Fibroblast of villous mesenchyme (primary cell): ENCODE measurements at regions not wholly inside any gene's neighbourhood (a gene's known extent, or its start where the extent isn't known, plus 50 kb on each side); places are given as distances from the start of the nearest gene placed in this dataset.

Experiments used
- DNase-seq: peaks from one replicate; pipeline ENCODE4 v3.0.0-alpha.2; 2010; ENCODE audit warnings: low read depth
- H3K4me3 ChIP-seq: 2 replicates; pipeline ENCODE4 v1.5.1; 2011; ENCODE audit warnings: low read depth, mild to moderate bottlenecking, low read length
- TF ChIP-seq, protein P1 (sequence below): IDR thresholded peaks from 2 replicates; pipeline ENCODE4 v1.5.1; 2012; ENCODE audit warnings: low read depth, mild to moderate bottlenecking, low read length; ENCODE audit not compliant: insufficient read depth

DNA sequence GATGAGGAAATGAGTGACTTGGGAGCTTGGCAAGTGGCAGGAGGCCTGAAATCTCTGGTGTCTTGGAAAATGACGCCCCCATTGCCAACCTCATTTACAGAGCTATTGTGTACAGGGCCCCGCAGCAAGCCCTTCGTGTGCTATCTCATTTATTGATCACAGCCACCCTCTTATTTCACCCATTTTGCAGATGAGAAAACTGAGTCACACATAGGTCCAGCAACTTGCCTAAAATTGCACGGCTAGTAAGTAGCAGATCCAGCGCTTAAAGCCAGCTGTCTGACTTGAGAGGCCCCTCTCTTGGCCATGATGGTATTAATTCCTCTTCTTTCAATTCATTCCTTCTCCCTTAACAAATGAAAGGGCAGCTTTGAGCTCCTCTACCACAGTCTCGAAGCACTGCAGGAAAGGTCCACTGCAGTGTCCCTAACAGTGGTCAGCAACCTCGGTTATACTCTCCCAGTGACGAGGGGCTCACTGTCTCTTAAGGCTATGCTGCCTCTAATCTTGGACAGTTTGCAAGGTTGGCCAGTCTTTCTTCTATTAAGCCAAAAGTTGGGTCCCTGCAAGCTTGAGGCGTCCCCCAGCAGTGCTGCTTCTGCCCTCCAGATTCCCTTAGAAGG, 162.2 kb downstream of the COPRS start:
- DNase-seq: no peak
- TF ChIP-seq, protein P1, sequence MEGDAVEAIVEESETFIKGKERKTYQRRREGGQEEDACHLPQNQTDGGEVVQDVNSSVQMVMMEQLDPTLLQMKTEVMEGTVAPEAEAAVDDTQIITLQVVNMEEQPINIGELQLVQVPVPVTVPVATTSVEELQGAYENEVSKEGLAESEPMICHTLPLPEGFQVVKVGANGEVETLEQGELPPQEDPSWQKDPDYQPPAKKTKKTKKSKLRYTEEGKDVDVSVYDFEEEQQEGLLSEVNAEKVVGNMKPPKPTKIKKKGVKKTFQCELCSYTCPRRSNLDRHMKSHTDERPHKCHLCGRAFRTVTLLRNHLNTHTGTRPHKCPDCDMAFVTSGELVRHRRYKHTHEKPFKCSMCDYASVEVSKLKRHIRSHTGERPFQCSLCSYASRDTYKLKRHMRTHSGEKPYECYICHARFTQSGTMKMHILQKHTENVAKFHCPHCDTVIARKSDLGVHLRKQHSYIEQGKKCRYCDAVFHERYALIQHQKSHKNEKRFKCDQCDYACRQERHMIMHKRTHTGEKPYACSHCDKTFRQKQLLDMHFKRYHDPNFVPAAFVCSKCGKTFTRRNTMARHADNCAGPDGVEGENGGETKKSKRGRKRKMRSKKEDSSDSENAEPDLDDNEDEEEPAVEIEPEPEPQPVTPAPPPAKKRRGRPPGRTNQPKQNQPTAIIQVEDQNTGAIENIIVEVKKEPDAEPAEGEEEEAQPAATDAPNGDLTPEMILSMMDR: no peak
- H3K4me3 ChIP-seq: no peak overlapping the region

DNA sequence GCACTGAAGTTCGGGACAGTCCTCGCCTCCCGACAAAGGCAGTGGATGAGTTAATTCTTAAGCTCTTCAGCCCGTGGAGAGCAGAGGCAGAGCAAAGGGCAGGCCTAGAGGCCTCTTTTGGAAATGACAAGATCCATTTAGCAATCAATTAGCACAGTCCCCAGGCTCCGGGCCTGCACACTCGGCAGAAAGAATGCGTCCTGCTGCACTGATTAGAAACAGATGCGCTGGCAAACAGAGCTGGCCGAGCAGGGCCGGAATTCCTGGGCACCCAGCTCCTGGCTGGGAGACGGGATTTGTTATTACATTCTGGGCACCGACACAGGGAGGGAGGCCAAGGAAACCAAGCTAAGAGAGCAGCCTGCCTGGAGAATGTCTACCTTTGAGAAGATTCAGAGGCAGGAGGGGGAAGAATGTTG, 162.9 kb downstream of the COPRS start:
- DNase-seq: peak; percentile 90
- H3K4me3 ChIP-seq: no peak overlapping the region
- TF ChIP-seq, protein P1: peak; percentile 28

DNA sequence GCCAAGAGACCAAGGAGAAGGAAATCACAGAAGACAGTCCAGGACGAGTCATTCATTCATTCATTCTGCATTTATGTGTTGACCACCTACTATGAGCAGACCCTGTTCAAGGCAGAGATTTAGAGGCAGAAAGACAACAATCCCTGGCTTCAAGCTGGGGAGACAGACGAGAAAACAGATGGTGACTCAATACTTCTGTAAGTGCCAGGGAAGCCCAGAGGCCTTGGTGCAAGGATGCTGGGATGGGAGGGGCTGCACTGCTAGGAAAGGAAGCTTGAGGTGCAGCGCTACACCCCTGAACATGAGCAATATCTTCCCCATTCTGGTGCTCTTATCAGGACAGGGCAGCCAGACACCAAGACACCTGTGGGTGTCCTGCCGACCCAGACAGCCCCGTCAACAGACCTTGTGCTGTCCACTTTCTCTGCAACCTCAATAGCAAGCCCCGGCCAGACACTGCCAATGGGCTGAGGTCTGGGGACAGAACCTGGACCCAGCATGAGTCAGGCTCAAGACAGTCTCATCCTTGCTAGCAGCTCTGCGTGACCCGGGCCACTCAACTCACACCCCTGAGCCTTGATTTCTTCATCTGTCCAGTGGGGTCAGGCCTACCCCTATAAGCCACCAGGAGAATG, 163.5 kb downstream of the COPRS start:
- no peak overlapping the region for H3K4me3 ChIP-seq
- DNase-seq: peak; percentile 25
- TF ChIP-seq, protein P1: no peak

DNA sequence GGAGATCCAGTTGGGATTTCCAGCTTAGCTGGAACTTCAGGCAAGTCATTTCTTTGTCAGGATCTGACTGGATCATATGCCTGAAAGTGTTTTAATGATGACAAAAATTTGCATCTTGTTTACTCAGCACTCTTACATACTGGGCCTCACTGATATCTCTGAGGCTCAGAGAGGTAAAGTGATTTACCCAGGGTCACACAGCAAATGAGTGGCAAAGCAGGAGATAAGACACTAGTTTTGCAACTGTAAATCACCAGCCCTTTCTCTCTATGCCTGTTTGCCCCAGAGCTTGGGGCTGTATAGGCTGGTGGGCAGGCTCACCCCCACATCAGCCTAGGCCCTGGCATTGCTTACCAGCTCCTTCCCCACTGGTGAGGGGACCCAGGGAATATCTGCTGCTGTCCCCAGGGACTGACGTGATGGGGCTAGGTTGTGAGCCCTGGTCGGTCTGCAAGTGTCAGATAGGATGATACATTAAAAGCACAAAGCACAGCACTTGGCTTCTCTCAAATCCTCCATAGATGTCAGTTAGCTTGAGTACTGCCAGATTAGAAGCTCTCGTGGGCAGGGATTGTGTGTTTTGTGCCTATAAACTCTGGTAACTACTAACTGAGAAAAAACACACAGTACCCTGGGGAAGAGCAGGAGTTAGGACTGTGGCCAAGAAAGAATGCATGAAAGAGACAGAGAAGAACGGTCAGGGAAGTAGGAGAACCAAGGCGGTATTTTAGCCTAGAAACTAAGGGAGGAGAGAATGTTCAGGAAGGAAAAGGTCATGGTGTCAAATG, 165.4 kb downstream of the COPRS start:
- TF ChIP-seq, protein P1: no peak
- no peak overlapping the region for H3K4me3 ChIP-seq
- peak; percentile 28 for DNase-seq

DNA sequence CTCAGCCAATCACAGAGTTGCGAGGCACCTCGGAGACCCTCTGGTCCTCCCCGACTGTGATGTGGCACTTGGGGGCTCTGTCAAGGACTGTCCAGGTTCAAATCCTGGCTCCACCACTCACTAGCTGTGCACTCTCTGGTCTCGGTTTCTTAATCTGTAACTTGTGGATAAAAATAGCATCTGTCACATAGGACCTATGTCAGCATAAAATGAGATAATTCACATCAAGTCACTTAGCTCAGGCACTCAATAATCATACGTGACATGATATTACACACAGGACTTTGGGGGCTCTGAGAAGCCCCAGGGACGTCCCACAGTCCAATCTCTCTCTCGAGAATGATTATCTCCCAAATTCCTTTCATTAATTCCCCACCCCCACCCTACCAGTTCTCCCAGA, 166.4 kb downstream of the COPRS start:
- TF ChIP-seq, protein P1: no peak
- DNase-seq: no peak
- H3K4me3 ChIP-seq: no peak overlapping the region

DNA sequence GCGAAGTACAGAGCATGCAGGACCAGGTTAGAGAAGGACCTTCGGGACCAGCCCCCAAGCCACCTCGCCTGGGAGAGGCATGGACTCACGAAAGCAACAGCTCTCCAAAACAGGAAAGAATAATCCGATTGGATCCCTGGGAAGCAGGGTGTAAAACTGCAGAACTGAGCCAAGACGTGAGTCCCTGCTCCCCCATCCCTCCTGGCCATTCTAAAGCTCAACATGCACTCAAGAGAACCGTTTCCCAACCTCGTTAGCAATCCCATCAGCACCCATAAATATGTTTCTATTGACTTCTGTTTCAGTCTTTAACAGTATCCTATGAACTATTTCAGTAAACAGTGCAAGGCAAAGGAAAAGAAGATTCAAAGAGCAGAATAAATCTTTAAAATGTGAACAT, 167.0 kb downstream of the COPRS start:
- H3K4me3 ChIP-seq: no peak overlapping the region
- TF ChIP-seq, protein P1: no peak
- DNase-seq: no peak
